Nephron (organoid): ENCODE measurements at regions not wholly inside any gene's neighbourhood (a gene's known extent, or its start where the extent isn't known, plus 50 kb on each side); places are given as distances from the start of the nearest gene placed in this dataset.

Experiments used
- H3K27ac Mint-ChIP-seq, 3 experiments: 2 replicates each; pipeline ENCODE4 v1.8.0; 2020; ENCODE audit warnings: mixed read lengths in 3 of 3, mild to moderate bottlenecking in 2 of 3, moderate library complexity in 1 of 3
- H3K27me3 Mint-ChIP-seq: 2 replicates; pipeline ENCODE4 v1.8.0; 2021; ENCODE audit warnings: low read depth, mild to moderate bottlenecking, moderate library complexity, mixed read lengths
- H3K36me3 Mint-ChIP-seq: 2 replicates; pipeline ENCODE4 v1.8.0; 2020; ENCODE audit warnings: low read depth, mixed read lengths
- H3K4me1 Mint-ChIP-seq: 2 replicates; pipeline ENCODE4 v1.8.0; 2020; ENCODE audit warnings: mixed read lengths
- H3K4me3 Mint-ChIP-seq, 3 experiments: 2 replicates each; pipeline ENCODE4 v1.8.0; 2020; ENCODE audit warnings: mild to moderate bottlenecking in 3 of 3, mixed read lengths in 3 of 3, moderate library complexity in 2 of 3
- H3K9me3 Mint-ChIP-seq: 2 replicates; pipeline ENCODE4 v1.8.0; 2020; ENCODE audit warnings: mixed read lengths
- TF ChIP-seq, protein P1 (sequence below), 3 experiments: fragments of 200-600 bp; sonication (generic); IDR thresholded peaks; one replicate each; pipeline ENCODE4 v1.5.0; 2021; ENCODE audit warnings: antibody characterized with exemption in 3 of 3; ENCODE audit not compliant: unreplicated experiment in 3 of 3

DNA sequence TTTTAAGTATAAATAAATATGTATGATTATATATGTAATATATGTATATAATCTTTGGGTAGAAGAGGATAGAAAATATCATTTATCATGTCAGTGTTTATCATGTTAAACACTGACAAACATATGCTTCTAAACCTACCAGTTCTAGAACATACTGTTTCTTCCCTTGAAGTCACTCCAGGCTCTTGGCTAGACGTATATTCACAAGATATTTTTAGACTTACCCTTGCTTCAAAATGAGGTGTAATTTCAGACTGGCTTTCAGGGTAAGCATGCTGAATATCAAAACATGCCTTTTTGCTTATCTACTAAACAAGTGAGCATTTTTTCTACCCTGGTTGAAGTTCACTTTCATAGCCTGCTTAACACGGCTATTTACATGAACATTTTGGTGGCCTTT lies 642.4 kb upstream of the PKDCC start:
- TF ChIP-seq, protein P1, sequence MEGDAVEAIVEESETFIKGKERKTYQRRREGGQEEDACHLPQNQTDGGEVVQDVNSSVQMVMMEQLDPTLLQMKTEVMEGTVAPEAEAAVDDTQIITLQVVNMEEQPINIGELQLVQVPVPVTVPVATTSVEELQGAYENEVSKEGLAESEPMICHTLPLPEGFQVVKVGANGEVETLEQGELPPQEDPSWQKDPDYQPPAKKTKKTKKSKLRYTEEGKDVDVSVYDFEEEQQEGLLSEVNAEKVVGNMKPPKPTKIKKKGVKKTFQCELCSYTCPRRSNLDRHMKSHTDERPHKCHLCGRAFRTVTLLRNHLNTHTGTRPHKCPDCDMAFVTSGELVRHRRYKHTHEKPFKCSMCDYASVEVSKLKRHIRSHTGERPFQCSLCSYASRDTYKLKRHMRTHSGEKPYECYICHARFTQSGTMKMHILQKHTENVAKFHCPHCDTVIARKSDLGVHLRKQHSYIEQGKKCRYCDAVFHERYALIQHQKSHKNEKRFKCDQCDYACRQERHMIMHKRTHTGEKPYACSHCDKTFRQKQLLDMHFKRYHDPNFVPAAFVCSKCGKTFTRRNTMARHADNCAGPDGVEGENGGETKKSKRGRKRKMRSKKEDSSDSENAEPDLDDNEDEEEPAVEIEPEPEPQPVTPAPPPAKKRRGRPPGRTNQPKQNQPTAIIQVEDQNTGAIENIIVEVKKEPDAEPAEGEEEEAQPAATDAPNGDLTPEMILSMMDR (IDR thresholded peaks at IDR 0.05; ENCODE audit: unreplicated experiment in 3 of 3), result no peak
- no peak overlapping the region for H3K4me3 Mint-ChIP-seq
- no peaks in the 10 kb centered on the region for H3K36me3 Mint-ChIP-seq
- no peaks in the 10 kb centered on the region for H3K27me3 Mint-ChIP-seq
- peaks cover 11% of the 10 kb centered on the region for H3K9me3 Mint-ChIP-seq
- H3K4me1 Mint-ChIP-seq, result peaks cover 27% of the 10 kb centered on the region
- peak overlapping the region in 2 of 3 experiments; percentile 45 to 72 for H3K27ac Mint-ChIP-seq

DNA sequence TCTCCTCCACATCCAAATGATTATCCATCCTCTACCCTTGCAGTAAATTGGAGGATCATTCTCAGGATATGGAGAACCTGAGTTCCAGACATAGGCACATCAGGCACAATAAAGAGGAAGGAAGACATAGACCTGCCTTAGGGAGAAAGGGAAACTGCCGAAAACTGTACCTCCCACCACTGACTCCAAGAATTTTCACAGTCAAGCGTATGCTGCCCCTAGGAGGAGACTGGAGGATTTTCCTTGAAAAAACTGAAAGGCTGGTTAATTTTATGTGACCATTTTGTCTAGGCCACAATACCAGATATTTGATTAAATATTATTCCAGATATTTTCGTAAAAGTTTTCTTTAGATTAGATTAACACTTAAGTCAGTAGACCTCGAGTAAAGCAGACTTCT lies 638.5 kb upstream of the PKDCC start:
- Mint-ChIP-seq H3K36me3 (no peaks in the 10 kb centered on the region), H3K9me3 (peaks cover 19% of the 10 kb centered on the region), H3K27ac (no peak overlapping the region), H3K4me1 (peaks cover 9% of the 10 kb centered on the region), H3K4me3 (no peak overlapping the region), H3K27me3 (no peaks in the 10 kb centered on the region)
- TF ChIP-seq, protein P1 (IDR thresholded peaks at IDR 0.05; ENCODE audit: unreplicated experiment in 3 of 3), result no peak

DNA sequence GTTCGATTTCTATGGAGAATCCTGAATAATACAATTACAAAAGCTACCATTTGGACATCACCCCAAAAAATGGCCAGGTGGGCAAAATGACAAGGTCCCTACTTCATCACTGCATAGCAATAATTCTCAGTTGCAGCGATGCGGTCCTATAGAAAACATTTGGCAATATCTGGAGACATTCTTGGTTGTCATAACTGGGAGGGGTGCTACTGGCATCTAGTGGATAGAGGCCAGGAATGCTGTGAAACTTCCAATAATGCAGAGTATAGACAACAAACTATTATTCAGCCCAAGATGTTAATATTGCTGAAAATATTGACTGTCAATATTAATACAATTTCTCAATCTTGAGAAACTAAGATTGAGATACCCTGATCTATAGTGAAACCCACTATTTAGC lies 637.8 kb upstream of the PKDCC start:
- Mint-ChIP-seq H3K9me3 (peaks cover 19% of the 10 kb centered on the region), H3K36me3 (no peaks in the 10 kb centered on the region), H3K4me3 (no peak overlapping the region), H3K4me1 (peaks cover 9% of the 10 kb centered on the region), H3K27me3 (no peaks in the 10 kb centered on the region), H3K27ac (no peak overlapping the region)
- TF ChIP-seq, protein P1 (IDR thresholded peaks at IDR 0.05; ENCODE audit: unreplicated experiment in 3 of 3), result no peak

DNA sequence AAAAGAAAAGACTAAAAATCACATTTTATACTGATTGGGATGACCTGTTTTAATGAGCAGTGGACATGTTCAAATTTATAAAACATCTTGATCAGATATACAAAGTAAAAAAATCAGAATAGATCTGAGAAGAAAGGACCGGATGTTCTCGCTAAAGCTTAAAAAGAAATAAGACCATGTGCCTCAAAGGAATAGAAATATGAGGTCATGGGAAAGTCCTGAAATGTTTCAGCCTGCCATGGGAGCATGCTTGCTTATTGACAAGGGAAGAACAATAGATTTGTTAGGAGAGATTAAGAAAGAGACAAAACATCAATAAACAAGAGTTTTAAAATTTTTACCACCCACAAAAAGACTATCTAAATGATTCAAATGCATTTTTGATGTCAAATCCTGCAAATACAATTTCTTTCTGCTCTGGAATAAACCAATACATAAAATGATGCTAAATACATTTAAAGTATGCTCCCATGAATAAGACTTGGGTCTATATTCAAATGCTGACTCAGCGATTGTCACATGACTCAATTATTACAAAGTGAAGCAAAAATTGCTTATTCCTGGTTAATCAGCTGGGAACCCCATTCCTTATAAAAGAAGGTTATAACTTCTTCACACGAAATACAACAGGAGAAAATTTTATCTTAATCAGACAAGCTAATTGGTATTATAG lies 633.9 kb upstream of the PKDCC start:
- Mint-ChIP-seq H3K4me3 (no peak overlapping the region), H3K9me3 (peaks cover 17% of the 10 kb centered on the region), H3K27me3 (no peaks in the 10 kb centered on the region), H3K36me3 (no peaks in the 10 kb centered on the region), H3K4me1 (no peaks in the 10 kb centered on the region), H3K27ac (no peak overlapping the region)
- TF ChIP-seq, protein P1 (IDR thresholded peaks at IDR 0.05; ENCODE audit: unreplicated experiment in 3 of 3), result no peak

DNA sequence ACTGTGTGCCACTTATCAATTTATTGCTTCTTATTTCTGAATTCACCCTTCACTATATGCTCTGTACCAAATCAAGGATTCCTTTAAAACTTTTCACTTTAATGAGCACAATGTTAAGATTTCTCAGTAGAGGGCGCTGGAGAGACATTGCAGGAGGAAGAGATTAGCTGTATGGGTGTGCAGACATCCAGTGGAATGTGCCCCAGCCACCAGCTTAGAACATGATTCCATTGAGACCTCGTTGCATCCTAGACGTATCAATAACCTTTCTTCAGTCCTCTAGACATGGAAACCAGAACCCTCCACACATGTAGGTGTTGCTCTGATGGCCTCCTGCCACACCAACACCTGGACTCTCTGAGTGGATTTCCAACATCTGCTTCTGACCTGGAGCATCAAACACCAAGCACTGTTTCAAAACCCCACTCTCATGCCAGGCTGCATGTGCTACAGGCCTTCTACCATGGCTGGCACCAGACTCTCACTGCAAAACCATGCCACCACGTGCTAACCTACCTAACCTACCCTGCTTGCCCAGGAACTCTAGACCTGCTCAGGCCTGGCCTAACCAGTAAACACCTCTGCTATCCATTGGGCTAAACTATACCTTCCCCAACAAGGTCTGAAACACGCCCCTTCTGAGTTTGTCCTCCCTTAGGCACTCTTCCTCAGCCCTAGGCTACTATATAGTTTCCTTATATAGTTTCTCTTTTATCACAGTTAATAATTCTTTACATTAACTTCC lies 633.2 kb upstream of the PKDCC start:
- Mint-ChIP-seq H3K9me3 (peaks cover 13% of the 10 kb centered on the region), H3K27ac (no peak overlapping the region), H3K4me1 (peaks cover 2% of the 10 kb centered on the region), H3K4me3 (no peak overlapping the region), H3K36me3 (no peaks in the 10 kb centered on the region), H3K27me3 (no peaks in the 10 kb centered on the region)
- TF ChIP-seq, protein P1 (IDR thresholded peaks at IDR 0.05; ENCODE audit: unreplicated experiment in 3 of 3), result peak in 2 of 3 experiments; percentile 19 to 28
